ENCODE measurements at regions not wholly inside any gene's neighbourhood (a gene's known extent, or its start where the extent isn't known, plus 50 kb on each side); places are given as distances from the start of the nearest gene placed in this dataset.

- no peak overlapping the region for H3K4me3 ChIP-seq (ENCODE audit: low read depth, low read length)
- TF ChIP-seq CTCF (conservative IDR thresholded peaks at IDR 0.05; ENCODE audit: low read depth, low read length), result no peak
- DNase-seq (ENCODE audit: low read depth), result no peak
Measured at GRCh38 chr5:155091768-155092717, 78.5 kb downstream of the KIF4B start.

- DNase-seq (ENCODE audit: low read depth), result no peak
- H3K4me3 ChIP-seq (ENCODE audit: low read depth, low read length), result no peak overlapping the region
- TF ChIP-seq CTCF (conservative IDR thresholded peaks at IDR 0.05; ENCODE audit: low read depth, low read length), result no peak
Measured at GRCh38 chr5:155094455-155094854, 80.9 kb downstream of the KIF4B start.

DNA sequence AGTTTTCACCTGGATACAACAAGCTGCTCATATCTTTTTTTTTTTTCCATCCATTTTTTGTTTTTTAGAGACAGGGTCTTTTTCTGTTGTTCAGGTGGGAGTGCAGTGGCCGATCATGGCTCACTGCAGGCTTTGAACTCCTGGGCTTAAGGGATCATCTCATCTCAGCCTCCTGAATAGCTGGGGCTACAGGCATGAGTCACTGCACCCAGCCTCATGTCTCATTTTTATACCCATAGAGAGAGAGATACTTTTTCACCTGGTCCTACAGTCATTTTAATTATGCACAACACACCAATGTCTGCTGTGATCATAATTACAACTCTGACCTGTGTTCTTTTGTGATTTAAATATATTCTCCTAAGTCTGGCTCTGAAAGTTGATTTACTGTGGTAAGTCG lies 84.4 kb downstream of the KIF4B start:
- H3K4me3 ChIP-seq (ENCODE audit: low read depth, low read length), result no peak overlapping the region
- no peak for TF ChIP-seq CTCF (conservative IDR thresholded peaks at IDR 0.05; ENCODE audit: low read depth, low read length)
- no peak for DNase-seq (ENCODE audit: low read depth)

- no peak for DNase-seq (ENCODE audit: low read depth)
- no peak for TF ChIP-seq CTCF (conservative IDR thresholded peaks at IDR 0.05; ENCODE audit: low read depth, low read length)
- H3K4me3 ChIP-seq (ENCODE audit: low read depth, low read length), result no peak overlapping the region
Measured at GRCh38 chr5:155098433-155098832, 84.9 kb downstream of the KIF4B start.

DNA sequence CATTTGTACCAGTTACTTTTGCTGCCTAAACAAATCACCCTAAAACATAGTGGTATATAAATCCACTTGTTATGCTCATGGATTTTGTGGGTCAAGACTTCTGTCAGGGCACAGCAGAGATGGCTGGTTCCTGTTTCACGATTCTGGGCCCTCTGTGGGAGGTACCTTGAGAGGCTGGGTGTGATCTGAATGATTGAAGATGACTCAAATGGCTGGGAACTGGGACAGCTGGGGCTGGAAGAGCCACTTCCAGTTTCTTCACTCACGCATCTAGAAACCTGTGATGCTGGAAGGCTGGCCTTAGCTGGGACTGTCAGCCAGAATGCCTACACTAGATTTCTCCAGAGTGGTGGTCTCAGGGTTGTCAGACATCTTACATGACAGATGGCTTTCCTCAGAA lies 88.1 kb downstream of the KIF4B start:
- no peak for DNase-seq (ENCODE audit: low read depth)

GRCh38 chr5:155103146-155103545 lies 89.6 kb downstream of the KIF4B start:
- H3K4me3 ChIP-seq (ENCODE audit: low read depth, low read length), result no peak overlapping the region
- no peak for DNase-seq (ENCODE audit: low read depth)
- TF ChIP-seq CTCF (conservative IDR thresholded peaks at IDR 0.05; ENCODE audit: low read depth, low read length), result no peak

More for the DNA sequence above, 88.1 kb downstream of the KIF4B start:
- no peak for TF ChIP-seq CTCF (conservative IDR thresholded peaks at IDR 0.05; ENCODE audit: low read depth, low read length)
- no peak overlapping the region for H3K4me3 ChIP-seq (ENCODE audit: low read depth, low read length)

DNA sequence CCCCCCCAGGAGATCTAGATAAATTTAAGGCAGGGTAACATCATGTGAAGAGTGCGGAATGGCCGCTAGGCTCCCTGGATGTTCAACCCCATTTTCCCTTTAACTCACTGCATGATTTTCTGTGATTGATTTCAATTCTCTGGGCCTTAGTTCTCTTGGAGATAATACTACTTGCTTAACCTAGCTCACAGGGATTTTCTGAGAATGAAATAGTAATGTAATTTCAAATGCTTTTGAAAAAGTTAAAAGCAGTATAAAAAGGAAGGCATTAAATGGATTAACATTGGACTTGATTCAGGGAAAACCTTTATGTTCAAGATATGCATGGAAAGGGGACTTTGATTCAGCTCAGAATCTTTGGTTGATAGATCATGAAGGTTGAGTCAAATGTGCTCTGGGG lies 90.9 kb downstream of the KIF4B start:
- H3K4me3 ChIP-seq (ENCODE audit: low read depth, low read length), result no peak overlapping the region
- TF ChIP-seq CTCF (conservative IDR thresholded peaks at IDR 0.05; ENCODE audit: low read depth, low read length), result no peak
- no peak for DNase-seq (ENCODE audit: low read depth)

Data from choroid plexus epithelial cell (primary cell).